A673 (cell line): ENCODE measurements at regions not wholly inside any gene's neighbourhood (a gene's known extent, or its start where the extent isn't known, plus 50 kb on each side); places are given as distances from the start of the nearest gene placed in this dataset.

Experiments used
- BruUV-seq: library from RNA; stranded (reverse); fragments of 400-500 nt; replicated peaks from 2 replicates; lab custom pipeline; 2021; lab: Mats Ljungman, UMichigan
- CTCF ChIA-PET: fragments of 300-600 bp; sonication (Branson Sonifier 250); formaldehyde crosslinking; loops from one replicate; lab custom pipeline; 2022; ENCODE audit warnings: antibody characterized with exemption; lab: Charles Lee
- POLR2A ChIA-PET: fragments of 300-600 bp; sonication (Branson Sonifier 250); formaldehyde crosslinking; loops from one replicate; lab custom pipeline; 2022; ENCODE audit warnings: antibody characterized with exemption; ENCODE audit not compliant: low non-redundant PET; lab: Charles Lee
- DNase-seq: peaks from one replicate; pipeline ENCODE4 v3.0.0-alpha.2; 2015; ENCODE audit warnings: low spot score
- H3K27ac ChIP-seq: fragments of 200-600 bp; sonication (generic); 2 replicates; pipeline ENCODE4 v1.5.1; 2016; ENCODE audit warnings: mixed run types, low read depth, mild to moderate bottlenecking, mixed read lengths, antibody characterized with exemption, low read length; ENCODE audit not compliant: poor library complexity, severe bottlenecking
- H3K27me3 ChIP-seq: fragments of 200-600 bp; sonication (generic); replicated peaks from 2 replicates; pipeline ENCODE4 v1.6.1; 2017; ENCODE audit warnings: mixed run types, low read depth, mild to moderate bottlenecking, mixed read lengths, antibody characterized with exemption, low read length; ENCODE audit not compliant: insufficient read depth, poor library complexity
- H3K36me3 ChIP-seq: fragments of 200-600 bp; sonication (generic); 2 replicates; pipeline ENCODE4 v1.6.1; 2016; ENCODE audit warnings: mixed run types, mild to moderate bottlenecking, mixed read lengths, antibody characterized with exemption, low read length; ENCODE audit not compliant: insufficient read depth, poor library complexity, severe bottlenecking
- H3K4me1 ChIP-seq: fragments of 200-600 bp; sonication (generic); 2 replicates; pipeline ENCODE4 v1.6.1; 2017; ENCODE audit warnings: mixed run types, mild to moderate bottlenecking, mixed read lengths, antibody characterized with exemption, low read length; ENCODE audit not compliant: insufficient read depth, poor library complexity, severe bottlenecking
- H3K4me3 ChIP-seq: fragments of 200-600 bp; sonication (generic); 2 replicates; pipeline ENCODE4 v1.5.1; 2016; ENCODE audit warnings: low read depth, mixed run types, mild to moderate bottlenecking, mixed read lengths, low read length; ENCODE audit not compliant: poor library complexity, severe bottlenecking
- H3K9me3 ChIP-seq: fragments of 200-600 bp; sonication (generic); 2 replicates; pipeline ENCODE4 v1.6.1; 2016; ENCODE audit warnings: mixed run types, low read depth, mild to moderate bottlenecking, mixed read lengths, antibody characterized with exemption, low read length; ENCODE audit not compliant: poor library complexity, severe bottlenecking
- EZH2 ChIP-seq: fragments of 200-600 bp; sonication (generic); IDR thresholded peaks from 2 replicates; pipeline ENCODE4 v1.6.1; 2017; ENCODE audit warnings: borderline replicate concordance, low read depth, mild to moderate bottlenecking, mixed read lengths, antibody characterized with exemption, low read length; ENCODE audit not compliant: poor library complexity, severe bottlenecking
- intact Hi-C: fragments of 100-400 bp; cut with micrococcal nuclease; formaldehyde crosslinking; loops from one replicate; pipeline ENCODE4 v1.10.0; 2022; ENCODE audit not compliant: unreplicated experiment
- TF ChIP-seq, protein P1 (sequence below): fragments of 300-800, 200-600 bp; sonication (generic); conservative IDR thresholded peaks from 2 replicates; pipeline ENCODE4 v1.5.1; 2017; ENCODE audit warnings: low read depth, mild to moderate bottlenecking, antibody characterized with exemption, low read length, moderate library complexity, mixed read lengths

DNA sequence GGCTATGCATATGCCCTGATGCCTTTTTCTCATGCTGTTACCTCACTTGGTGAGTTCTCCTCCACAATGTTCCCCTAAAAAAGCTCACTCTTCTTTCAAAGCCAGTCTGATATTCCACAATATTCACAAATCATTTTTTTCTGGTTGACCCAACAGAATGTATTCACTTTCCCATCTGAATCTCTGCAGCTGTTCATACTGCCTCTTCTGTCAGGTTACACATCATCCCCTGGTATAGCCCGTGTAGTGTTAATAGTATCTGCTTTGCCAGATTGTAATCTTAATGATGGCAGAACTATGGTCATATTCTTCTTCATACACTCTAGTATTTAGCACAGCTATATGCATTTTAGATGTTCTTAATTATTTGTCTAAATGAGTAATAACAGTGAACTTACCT, 544.3 kb downstream of the EFNB2 start:
- Histone ChIP-seq H3K9me3 (no peaks in the 10 kb centered on the region), H3K4me3 (no peak overlapping the region), H3K27me3 (no peaks in the 10 kb centered on the region), H3K36me3 (no peaks in the 10 kb centered on the region), H3K4me1 (no peaks in the 10 kb centered on the region), H3K27ac (no peak overlapping the region)
- no peak for DNase-seq
- POLR2A ChIA-PET, result no interaction called here
- CTCF ChIA-PET, result no interaction called here
- BruUV-seq, result no TSS peak
- no peak for TF ChIP-seq EZH2
- TF ChIP-seq, protein P1, sequence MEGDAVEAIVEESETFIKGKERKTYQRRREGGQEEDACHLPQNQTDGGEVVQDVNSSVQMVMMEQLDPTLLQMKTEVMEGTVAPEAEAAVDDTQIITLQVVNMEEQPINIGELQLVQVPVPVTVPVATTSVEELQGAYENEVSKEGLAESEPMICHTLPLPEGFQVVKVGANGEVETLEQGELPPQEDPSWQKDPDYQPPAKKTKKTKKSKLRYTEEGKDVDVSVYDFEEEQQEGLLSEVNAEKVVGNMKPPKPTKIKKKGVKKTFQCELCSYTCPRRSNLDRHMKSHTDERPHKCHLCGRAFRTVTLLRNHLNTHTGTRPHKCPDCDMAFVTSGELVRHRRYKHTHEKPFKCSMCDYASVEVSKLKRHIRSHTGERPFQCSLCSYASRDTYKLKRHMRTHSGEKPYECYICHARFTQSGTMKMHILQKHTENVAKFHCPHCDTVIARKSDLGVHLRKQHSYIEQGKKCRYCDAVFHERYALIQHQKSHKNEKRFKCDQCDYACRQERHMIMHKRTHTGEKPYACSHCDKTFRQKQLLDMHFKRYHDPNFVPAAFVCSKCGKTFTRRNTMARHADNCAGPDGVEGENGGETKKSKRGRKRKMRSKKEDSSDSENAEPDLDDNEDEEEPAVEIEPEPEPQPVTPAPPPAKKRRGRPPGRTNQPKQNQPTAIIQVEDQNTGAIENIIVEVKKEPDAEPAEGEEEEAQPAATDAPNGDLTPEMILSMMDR, result no peak
- intact Hi-C loops, result loop anchor here (10.0 kb wide), 1 partner anchor 544 kb away; the partner anchor contains the start of gene EFNB2

DNA sequence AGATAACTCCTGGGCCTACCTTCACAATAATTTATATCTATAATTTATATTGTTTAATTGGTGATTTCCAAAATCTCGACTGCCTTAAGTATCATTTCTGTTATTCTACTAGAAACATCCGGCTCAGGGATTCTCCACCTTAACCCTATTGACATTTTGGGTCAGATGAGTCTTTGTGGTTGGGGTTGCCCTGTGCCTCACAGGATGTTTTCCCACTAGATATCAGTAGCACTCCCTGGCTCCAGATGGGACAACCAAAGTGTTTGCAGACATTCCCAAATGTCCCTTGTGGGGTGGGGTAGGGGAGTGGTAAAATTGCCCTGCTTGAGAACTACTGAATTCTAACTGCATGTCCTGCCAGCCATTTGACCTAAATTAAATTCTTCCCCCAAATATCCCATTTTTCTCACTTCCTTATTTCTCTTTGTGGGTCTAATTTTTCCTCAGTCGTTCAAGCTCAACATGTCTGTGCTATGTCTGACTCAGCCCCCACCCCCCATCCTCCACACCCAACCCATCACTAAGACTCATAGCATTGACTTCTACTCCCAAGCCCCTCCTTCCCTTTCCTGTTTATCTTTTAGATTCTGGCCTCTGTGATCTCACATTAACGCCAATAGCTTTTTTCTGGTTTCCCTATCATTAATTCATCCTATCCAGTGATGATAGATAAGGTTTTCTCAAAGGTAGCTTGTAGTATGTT, 545.1 kb downstream of the EFNB2 start:
- H3K9me3 ChIP-seq, result no peaks in the 10 kb centered on the region
- no peaks in the 10 kb centered on the region for H3K4me1 ChIP-seq
- intact Hi-C loops, result loop anchor here (10.0 kb wide), 1 partner anchor 544 kb away; the partner anchor contains the start of gene EFNB2
- no peak overlapping the region for H3K27ac ChIP-seq
- H3K4me3 ChIP-seq, result no peak overlapping the region
- POLR2A ChIA-PET, result no interaction called here
- no peak for TF ChIP-seq EZH2
- H3K27me3 ChIP-seq, result no peaks in the 10 kb centered on the region
- no TSS peak for BruUV-seq
- no peak for DNase-seq
- no peaks in the 10 kb centered on the region for H3K36me3 ChIP-seq
- CTCF ChIA-PET, result no interaction called here

DNA sequence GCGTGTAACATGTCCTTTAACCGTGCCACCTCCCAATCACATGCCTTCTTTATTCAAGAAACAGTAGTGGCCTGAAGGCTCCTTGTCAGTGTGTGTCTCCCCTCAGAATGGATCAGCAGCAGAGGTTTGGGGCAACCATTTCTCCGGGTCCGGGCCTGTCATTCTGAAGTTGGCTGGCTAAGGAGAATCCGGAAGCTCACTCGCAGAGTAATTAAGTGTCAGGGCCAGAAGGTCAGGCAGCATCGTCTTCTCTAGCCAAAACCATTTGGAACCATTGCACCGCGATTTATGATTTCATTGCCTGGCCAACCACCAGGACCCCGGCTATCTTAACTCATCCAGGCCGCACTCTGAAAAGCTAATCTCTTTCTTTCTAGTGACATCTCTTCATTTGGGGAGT, 550.8 kb downstream of the EFNB2 start:
- H3K36me3 ChIP-seq, result no peaks in the 10 kb centered on the region
- BruUV-seq, result no TSS peak
- ChIA-PET CTCF (no interaction called here), POLR2A (no interaction called here)
- H3K27me3 ChIP-seq, result no peaks in the 10 kb centered on the region
- intact Hi-C loops, result no loop called here
- no peak overlapping the region for H3K27ac ChIP-seq
- H3K4me3 ChIP-seq, result no peak overlapping the region
- DNase-seq, result no peak
- no peaks in the 10 kb centered on the region for H3K9me3 ChIP-seq
- no peak for TF ChIP-seq EZH2
- TF ChIP-seq, protein P1, result no peak
- H3K4me1 ChIP-seq, result no peaks in the 10 kb centered on the region

DNA sequence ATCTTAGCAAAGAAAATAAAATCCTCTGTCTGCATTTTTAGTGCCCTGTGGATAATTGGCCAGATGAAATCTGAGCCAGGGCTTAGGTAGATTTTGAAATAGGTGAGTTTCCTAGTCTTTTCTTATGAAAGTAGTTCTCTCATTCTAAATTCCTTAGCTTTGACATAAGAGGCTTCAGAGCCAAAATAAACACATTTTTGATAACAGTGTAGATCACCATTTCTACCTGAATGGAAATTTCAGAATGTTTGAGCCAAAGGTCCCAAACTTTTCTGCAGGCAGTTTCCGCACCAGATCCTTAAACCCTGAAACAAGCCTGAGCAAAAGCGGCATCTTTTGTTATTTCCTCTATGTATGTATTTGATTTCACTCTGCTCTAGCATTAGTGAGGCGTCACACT, 551.2 kb downstream of the EFNB2 start:
- Histone ChIP-seq H3K9me3 (no peaks in the 10 kb centered on the region), H3K27me3 (no peaks in the 10 kb centered on the region), H3K27ac (no peak overlapping the region), H3K4me1 (no peaks in the 10 kb centered on the region), H3K4me3 (no peak overlapping the region), H3K36me3 (no peaks in the 10 kb centered on the region)
- CTCF ChIA-PET, result no interaction called here
- DNase-seq, result no peak
- intact Hi-C loops, result no loop called here
- TF ChIP-seq, protein P1, result no peak
- no peak for TF ChIP-seq EZH2
- BruUV-seq, result no TSS peak
- POLR2A ChIA-PET, result no interaction called here
